ENCODE measurements at regions not wholly inside any gene's neighbourhood (a gene's known extent, or its start where the extent isn't known, plus 50 kb on each side); places are given as distances from the start of the nearest gene placed in this dataset.

DNA sequence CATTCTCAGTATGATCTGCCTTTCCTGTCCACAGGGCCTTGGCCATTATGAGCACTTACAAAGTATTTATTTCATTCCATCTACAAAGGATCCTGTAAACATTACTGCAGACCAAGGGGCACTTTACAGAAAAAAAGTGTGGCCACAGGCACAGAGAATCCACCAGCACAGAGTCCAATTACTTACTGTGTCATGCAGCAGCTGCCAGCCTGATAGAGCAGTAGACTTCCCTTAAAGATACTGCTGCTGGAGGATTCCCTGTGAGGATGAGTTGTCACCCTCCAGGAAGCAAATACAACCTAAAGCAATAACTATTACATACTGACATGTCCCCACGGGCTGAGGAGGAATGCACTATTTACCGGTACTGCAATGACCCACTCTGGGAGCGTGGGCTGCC, 97.1 kb upstream of the COG2 start:
- Mint-ChIP-seq H3K27ac (ENCODE audit: unreplicated experiment) (peak overlapping the region; percentile 29), H3K27me3 (ENCODE audit: low read depth, unreplicated experiment) (peaks cover 7% of the 10 kb centered on the region), H3K4me3 (ENCODE audit: unreplicated experiment) (no peak overlapping the region), H3K4me1 (ENCODE audit: low read depth, unreplicated experiment) (peaks cover 43% of the 10 kb centered on the region), H3K36me3 (ENCODE audit: low read depth, unreplicated experiment) (no peaks in the 10 kb centered on the region), H3K9me3 (ENCODE audit: unreplicated experiment) (peaks cover 3% of the 10 kb centered on the region)
- Histone ChIP-seq H3K36me3 (ENCODE audit: insufficient read depth, low read length) (no peaks in the 10 kb centered on the region), H4K20me1 (ENCODE audit: insufficient read depth, low read length) (no peaks in the 10 kb centered on the region), H3K4me1 (ENCODE audit: insufficient read depth, low read length) (peaks cover 3% of the 10 kb centered on the region), H3K9me3 (ENCODE audit: insufficient read depth, low read depth, low read length) (peaks cover 2% of the 10 kb centered on the region), H3K4me2 (ENCODE audit: low read length) (no peak overlapping the region), H3K4me3 (ENCODE audit: insufficient read depth, low read depth, low read length) (no peak overlapping the region), H2AFZ (ENCODE audit: low read depth, low read length) (no peak overlapping the region), H3K9ac (ENCODE audit: low read length) (no peak overlapping the region), H3K27ac (ENCODE audit: low read depth, low read length) (no peak overlapping the region), H3K79me2 (ENCODE audit: insufficient read depth, low read length) (no peaks in the 10 kb centered on the region), H3K27me3 (ENCODE audit: insufficient read depth, low read length) (peaks cover 50% of the 10 kb centered on the region)
- TF ChIP-seq, protein P1, sequence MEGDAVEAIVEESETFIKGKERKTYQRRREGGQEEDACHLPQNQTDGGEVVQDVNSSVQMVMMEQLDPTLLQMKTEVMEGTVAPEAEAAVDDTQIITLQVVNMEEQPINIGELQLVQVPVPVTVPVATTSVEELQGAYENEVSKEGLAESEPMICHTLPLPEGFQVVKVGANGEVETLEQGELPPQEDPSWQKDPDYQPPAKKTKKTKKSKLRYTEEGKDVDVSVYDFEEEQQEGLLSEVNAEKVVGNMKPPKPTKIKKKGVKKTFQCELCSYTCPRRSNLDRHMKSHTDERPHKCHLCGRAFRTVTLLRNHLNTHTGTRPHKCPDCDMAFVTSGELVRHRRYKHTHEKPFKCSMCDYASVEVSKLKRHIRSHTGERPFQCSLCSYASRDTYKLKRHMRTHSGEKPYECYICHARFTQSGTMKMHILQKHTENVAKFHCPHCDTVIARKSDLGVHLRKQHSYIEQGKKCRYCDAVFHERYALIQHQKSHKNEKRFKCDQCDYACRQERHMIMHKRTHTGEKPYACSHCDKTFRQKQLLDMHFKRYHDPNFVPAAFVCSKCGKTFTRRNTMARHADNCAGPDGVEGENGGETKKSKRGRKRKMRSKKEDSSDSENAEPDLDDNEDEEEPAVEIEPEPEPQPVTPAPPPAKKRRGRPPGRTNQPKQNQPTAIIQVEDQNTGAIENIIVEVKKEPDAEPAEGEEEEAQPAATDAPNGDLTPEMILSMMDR (IDR thresholded peaks at IDR 0.05; ENCODE audit: insufficient read depth, low read depth, low read length): no peak
- TF ChIP-seq EZH2 (IDR thresholded peaks at IDR 0.05; ENCODE audit: insufficient read depth, low read length): no peak
- no peak for FAIRE-seq
- no peak for DNase-seq (ENCODE audit: low read depth)

DNA sequence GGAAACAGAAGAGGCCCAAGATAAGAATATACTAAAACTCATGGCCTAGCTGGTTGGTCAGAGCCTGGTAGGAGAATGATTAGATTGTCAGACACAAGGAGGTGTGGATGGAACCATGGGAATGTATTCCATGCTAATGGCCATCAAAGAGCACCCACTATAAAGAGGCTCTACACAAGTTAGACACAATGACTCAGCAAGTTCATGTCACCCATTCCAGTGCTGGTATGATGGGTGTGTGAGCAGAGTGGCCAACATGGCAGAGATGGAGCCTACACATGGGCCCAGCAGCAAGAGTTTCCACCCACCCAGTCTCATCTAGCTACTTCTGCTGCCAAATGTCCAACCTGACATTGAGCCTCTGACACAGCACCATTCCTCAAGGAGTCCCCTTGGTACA, 97.5 kb upstream of the COG2 start:
- no peaks in the 10 kb centered on the region for H3K36me3 Mint-ChIP-seq (ENCODE audit: low read depth, unreplicated experiment)

DNA sequence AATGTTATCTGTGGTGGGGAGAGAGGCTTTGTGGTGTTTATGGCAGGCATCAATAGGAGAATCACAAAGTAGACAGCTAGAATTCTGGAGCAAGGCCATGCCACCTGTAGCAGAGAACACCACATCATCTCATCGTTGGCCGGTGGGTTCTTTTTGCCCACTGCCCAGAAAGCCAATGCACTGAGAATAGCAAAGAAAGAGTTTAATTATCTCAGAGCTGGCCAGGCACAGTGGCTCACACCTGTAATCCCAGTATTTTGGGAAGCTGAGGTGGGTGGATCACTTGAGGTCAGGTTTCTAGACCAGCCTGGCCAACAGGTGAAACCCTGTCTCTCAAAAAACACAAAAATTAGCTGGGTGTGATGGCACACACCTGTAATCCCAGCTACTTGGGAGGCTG, 99.2 kb upstream of the COG2 start:
- H2AFZ ChIP-seq (ENCODE audit: low read depth, low read length): no peak overlapping the region
- no peak overlapping the region for H3K4me2 ChIP-seq (ENCODE audit: low read length)
- TF ChIP-seq, protein P1 (IDR thresholded peaks at IDR 0.05; ENCODE audit: insufficient read depth, low read depth, low read length): no peak
- TF ChIP-seq EZH2 (IDR thresholded peaks at IDR 0.05; ENCODE audit: insufficient read depth, low read length): no peak
- Mint-ChIP-seq H3K36me3 (ENCODE audit: low read depth, unreplicated experiment) (no peaks in the 10 kb centered on the region), H3K27ac (ENCODE audit: unreplicated experiment) (peak overlapping the region; percentile 98), H3K4me3 (ENCODE audit: unreplicated experiment) (no peak overlapping the region), H3K27me3 (ENCODE audit: low read depth, unreplicated experiment) (peaks cover 1% of the 10 kb centered on the region), H3K4me1 (ENCODE audit: low read depth, unreplicated experiment) (peaks cover 44% of the 10 kb centered on the region), H3K9me3 (ENCODE audit: unreplicated experiment) (no peaks in the 10 kb centered on the region)
- peaks cover 2% of the 10 kb centered on the region for H3K9me3 ChIP-seq (ENCODE audit: insufficient read depth, low read depth, low read length)
- H3K9ac ChIP-seq (ENCODE audit: low read length): no peak overlapping the region
- H4K20me1 ChIP-seq (ENCODE audit: insufficient read depth, low read length): no peaks in the 10 kb centered on the region
- no peak overlapping the region for H3K4me3 ChIP-seq (ENCODE audit: insufficient read depth, low read depth, low read length)
- no peak for FAIRE-seq
- no peaks in the 10 kb centered on the region for H3K79me2 ChIP-seq (ENCODE audit: insufficient read depth, low read length)
- H3K27ac ChIP-seq (ENCODE audit: low read depth, low read length): no peak overlapping the region
- DNase-seq (ENCODE audit: low read depth): no peak
- peaks cover 3% of the 10 kb centered on the region for H3K4me1 ChIP-seq (ENCODE audit: insufficient read depth, low read length)
- peaks cover 51% of the 10 kb centered on the region for H3K27me3 ChIP-seq (ENCODE audit: insufficient read depth, low read length)
- no peaks in the 10 kb centered on the region for H3K36me3 ChIP-seq (ENCODE audit: insufficient read depth, low read length)

More for the DNA sequence above, 97.5 kb upstream of the COG2 start:
- DNase-seq (ENCODE audit: low read depth): no peak
- Mint-ChIP-seq H3K9me3 (ENCODE audit: unreplicated experiment) (peaks cover 3% of the 10 kb centered on the region), H3K27me3 (ENCODE audit: low read depth, unreplicated experiment) (peaks cover 7% of the 10 kb centered on the region), H3K27ac (ENCODE audit: unreplicated experiment) (peak overlapping the region; percentile 1), H3K4me3 (ENCODE audit: unreplicated experiment) (no peak overlapping the region), H3K4me1 (ENCODE audit: low read depth, unreplicated experiment) (peaks cover 44% of the 10 kb centered on the region)
- H3K4me3 ChIP-seq (ENCODE audit: insufficient read depth, low read depth, low read length): no peak overlapping the region
- no peaks in the 10 kb centered on the region for H3K36me3 ChIP-seq (ENCODE audit: insufficient read depth, low read length)
- no peak overlapping the region for H3K4me2 ChIP-seq (ENCODE audit: low read length)
- FAIRE-seq: no peak
- no peak overlapping the region for H3K9ac ChIP-seq (ENCODE audit: low read length)
- no peak overlapping the region for H3K27ac ChIP-seq (ENCODE audit: low read depth, low read length)
- H3K9me3 ChIP-seq (ENCODE audit: insufficient read depth, low read depth, low read length): peaks cover 2% of the 10 kb centered on the region
- H3K27me3 ChIP-seq (ENCODE audit: insufficient read depth, low read length): peaks cover 53% of the 10 kb centered on the region
- peaks cover 3% of the 10 kb centered on the region for H3K4me1 ChIP-seq (ENCODE audit: insufficient read depth, low read length)
- no peaks in the 10 kb centered on the region for H3K79me2 ChIP-seq (ENCODE audit: insufficient read depth, low read length)
- TF ChIP-seq, protein P1 (IDR thresholded peaks at IDR 0.05; ENCODE audit: insufficient read depth, low read depth, low read length): no peak
- no peak for TF ChIP-seq EZH2 (IDR thresholded peaks at IDR 0.05; ENCODE audit: insufficient read depth, low read length)
- no peak overlapping the region for H2AFZ ChIP-seq (ENCODE audit: low read depth, low read length)
- H4K20me1 ChIP-seq (ENCODE audit: insufficient read depth, low read length): no peaks in the 10 kb centered on the region
